Activated naive CD4-positive, alpha-beta T cell treated with anti-CD3 and anti-CD28 coated beads, Interleukin-2, amount 50 U/mL, for 72 hours (primary cell): ENCODE measurements at regions not wholly inside any gene's neighbourhood (a gene's known extent, or its start where the extent isn't known, plus 50 kb on each side); places are given as distances from the start of the nearest gene placed in this dataset.
A peak's percentile ranks its signal among the peaks of the same experiment; 100 is the strongest.

Source experiments
- ATAC-seq, 2 donors: fragments of 150-1000 bp; cut with Tn5 transposase; 2 replicates each; pipeline ENCODE4 v1.10.0; 2021; ENCODE audit warnings: mild to moderate bottlenecking in 2 of 2, moderate library complexity in 2 of 2
- DNase-seq, 2 donors: peaks; one replicate each; pipeline ENCODE4 v3.0.0; 2021 to 2022; ENCODE audit warnings: low spot score in 2 of 2
- H3K27ac Mint-ChIP-seq, 2 donors: one replicate each; pipeline ENCODE4 v1.8.0; 2022; ENCODE audit warnings: mild to moderate bottlenecking in 2 of 2, mixed read lengths in 2 of 2
- H3K36me3 Mint-ChIP-seq, 2 donors: one replicate each; pipeline ENCODE4 v1.8.0; 2022; ENCODE audit warnings: mixed read lengths in 2 of 2
- H3K9me3 Mint-ChIP-seq, 2 donors: one replicate each; pipeline ENCODE4 v1.8.0; 2022; ENCODE audit warnings: mixed read lengths in 2 of 2

DNA sequence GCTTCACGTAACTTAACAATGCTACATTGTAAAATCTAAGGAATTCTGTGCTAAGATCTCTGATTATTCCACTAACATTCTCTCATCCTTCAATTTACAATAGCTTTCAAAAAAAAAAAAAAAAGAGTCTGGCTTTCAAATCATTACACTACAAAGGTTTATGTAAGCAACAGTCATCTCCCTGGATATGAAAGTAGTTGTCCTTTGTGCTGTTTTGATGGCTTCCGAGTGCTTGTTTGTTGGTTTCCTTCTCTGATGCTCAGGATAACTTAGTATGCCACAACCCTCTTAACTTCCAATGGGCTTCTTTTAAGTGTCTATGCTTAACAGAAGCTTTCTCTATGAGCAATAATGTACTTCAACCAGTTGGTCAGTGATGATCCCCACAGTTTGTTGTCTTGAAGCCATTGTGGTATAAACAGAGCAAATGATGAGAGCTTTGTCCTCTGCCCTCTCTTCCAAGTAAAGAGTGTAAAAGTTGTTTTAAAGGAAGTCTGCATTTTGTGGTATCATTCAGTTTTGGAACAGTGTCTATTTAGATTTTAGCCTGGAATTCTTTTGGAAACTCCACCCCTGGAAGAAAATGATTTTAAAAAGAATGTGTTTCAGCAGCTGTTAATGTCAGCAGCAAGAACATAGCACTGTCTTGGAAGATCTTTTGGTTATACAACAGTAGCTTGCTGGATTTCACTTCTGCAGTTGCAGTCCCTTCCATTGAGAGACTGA is 396.1 kb upstream of the RGS6 start:
- ATAC-seq = no peak
- no peak for DNase-seq
- Mint-ChIP-seq H3K36me3 (peaks cover 4 to 5% of the 10 kb centered on the region in 2 donors), H3K27ac (no peak overlapping the region), H3K9me3 (no peaks in the 10 kb centered on the region)

DNA sequence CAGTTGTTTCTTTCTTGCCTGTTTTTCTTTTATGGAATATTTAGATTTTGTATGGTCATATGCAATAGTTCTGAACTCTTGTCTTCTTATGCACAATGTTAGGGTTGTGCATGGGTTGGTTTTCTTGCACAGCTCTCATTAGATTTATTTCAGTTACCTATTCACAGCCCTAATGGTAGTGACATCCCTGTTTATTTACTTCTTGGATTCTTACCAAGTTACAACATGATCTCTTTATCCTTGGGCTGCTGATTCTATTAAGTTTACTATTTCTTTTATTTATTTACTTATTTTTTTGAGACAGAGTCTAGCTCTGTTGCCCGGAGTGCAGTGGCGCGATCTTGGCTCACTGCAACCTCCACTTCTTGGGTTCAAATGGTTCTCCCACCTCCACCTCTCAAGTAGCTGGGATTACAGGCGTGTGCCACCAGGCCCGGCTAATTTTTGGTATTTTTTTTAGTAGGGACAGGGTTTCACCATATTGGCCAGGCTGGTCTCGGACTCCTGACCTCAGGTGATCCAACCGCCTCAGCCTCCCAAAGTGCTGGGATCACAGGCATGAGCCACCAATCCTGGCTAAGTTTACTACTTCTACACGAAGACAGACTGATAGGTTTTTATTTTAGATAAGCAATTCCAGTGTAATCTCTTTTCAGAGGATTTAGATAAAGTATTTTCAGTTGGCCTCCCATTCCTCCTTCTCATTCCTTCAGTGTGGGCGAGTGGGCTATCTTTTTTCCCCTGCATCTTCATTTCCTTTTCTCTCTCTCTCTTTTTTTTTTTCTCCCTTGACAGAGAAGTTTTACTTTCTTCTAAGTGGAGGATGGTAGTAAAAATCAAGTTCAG is 395.1 kb upstream of the RGS6 start:
- DNase-seq = no peak
- Mint-ChIP-seq H3K9me3 (no peaks in the 10 kb centered on the region), H3K27ac (no peak overlapping the region), H3K36me3 (no peaks in the 10 kb centered on the region)
- no peak for ATAC-seq

DNA sequence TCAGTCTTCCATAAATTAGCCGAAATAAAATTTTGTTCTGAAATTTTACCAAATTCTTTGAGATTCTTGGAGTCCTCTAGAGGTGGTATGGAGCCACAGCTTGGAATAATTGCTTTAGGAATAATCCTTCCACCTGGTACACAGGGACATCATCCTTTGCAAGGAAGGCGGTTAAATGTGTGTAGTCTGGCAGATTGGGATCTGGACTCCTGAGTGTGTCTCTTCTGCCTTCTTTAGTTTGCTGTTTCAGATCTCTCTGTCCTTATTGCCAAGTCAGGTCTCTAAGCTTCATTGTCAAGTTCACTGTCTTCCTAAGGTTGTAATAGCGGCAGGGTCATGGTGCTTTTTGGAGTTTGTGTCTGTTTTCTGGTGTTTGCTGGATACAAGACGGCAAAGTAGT is 393.9 kb upstream of the RGS6 start:
- ATAC-seq (no peak), DNase-seq (no peak)
- Mint-ChIP-seq H3K9me3 (no peaks in the 10 kb centered on the region), H3K36me3 (no peaks in the 10 kb centered on the region), H3K27ac (peak overlapping the region; percentile 7 to 35)

- ATAC-seq (no peak), DNase-seq (no peak)
- H3K27ac Mint-ChIP-seq = peak overlapping the region in 1 of 2 donors; percentile 35
Measured at GRCh38 chr14:71538938-71539649, 393.1 kb upstream of the RGS6 start.

GRCh38 chr14:71539650-71540285 is 392.5 kb upstream of the RGS6 start:
- no peak for ATAC-seq
- DNase-seq = no peak
- H3K27ac Mint-ChIP-seq = no peak overlapping the region
- no peaks in the 10 kb centered on the region for H3K9me3 Mint-ChIP-seq
- no peaks in the 10 kb centered on the region for H3K36me3 Mint-ChIP-seq

More at GRCh38 chr14:71538938-71539649, 393.1 kb upstream of the RGS6 start:
- Mint-ChIP-seq H3K36me3 (no peaks in the 10 kb centered on the region), H3K9me3 (no peaks in the 10 kb centered on the region)

DNA sequence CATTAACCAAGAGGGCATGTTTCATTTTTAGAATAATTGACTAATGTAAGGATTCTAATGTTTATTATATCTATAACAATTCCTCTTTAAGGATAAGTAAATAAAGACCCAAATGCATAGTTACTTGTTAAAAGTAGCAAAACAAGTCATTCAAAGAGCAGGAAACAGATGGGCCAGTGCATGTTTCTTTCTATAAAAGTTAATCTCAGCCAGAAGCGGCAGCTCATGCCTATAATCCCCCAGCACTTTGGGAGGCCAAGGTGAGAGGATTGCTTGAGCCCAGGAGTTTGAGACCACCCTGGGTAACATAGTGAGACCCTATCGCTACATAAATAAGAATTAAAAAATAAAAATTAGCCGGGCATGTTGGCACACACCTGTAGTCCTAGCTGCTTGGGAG is 391.0 kb upstream of the RGS6 start:
- DNase-seq (no peak), ATAC-seq (no peak)
- Mint-ChIP-seq H3K36me3 (no peaks in the 10 kb centered on the region), H3K9me3 (no peaks in the 10 kb centered on the region), H3K27ac (no peak overlapping the region)

GRCh38 chr14:71541973-71542690 is 390.1 kb upstream of the RGS6 start:
- no peaks in the 10 kb centered on the region for H3K9me3 Mint-ChIP-seq
- ATAC-seq = no peak
- peak overlapping the region in 1 of 2 donors; percentile 57 for H3K27ac Mint-ChIP-seq
- DNase-seq = no peak
- H3K36me3 Mint-ChIP-seq = no peaks in the 10 kb centered on the region

DNA sequence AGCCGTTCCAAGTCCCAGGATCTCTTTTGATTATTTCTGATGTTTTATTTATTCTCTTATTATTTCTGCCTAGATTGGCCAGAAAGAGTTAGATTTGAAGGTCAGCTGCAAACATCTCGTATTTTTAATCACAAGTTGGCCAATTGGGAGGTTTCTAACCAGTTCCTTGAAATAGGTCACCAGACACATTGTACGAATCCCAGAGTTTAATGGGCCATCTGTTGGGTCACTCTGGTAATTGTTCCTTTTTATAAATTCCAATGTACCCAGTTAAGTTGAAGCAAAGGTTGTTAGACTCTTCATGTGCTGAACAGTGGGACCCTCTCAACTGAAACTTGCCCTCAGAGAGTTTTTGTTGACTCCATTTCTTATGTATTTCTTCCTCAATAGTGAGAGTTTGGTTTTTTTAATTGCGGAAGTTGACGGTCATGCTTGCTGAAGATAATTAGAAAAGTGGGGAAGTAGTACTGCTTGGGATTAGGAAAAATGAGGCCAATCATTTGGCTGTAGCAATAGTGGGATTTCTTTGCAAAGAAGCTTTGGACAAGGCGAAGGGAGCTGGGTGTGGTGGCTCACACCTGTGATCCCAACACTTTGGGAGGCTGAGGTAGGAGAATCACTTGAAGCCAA is 382.7 kb upstream of the RGS6 start:
- DNase-seq = no peak
- no peak for ATAC-seq
- Mint-ChIP-seq H3K9me3 (peaks cover 0 to 4% of the 10 kb centered on the region in 2 donors), H3K27ac (no peak overlapping the region), H3K36me3 (peaks cover 0 to 20% of the 10 kb centered on the region in 2 donors)

GRCh38 chr14:71550367-71550766 is 381.9 kb upstream of the RGS6 start:
- Mint-ChIP-seq H3K36me3 (peaks cover 0 to 20% of the 10 kb centered on the region in 2 donors), H3K27ac (no peak overlapping the region), H3K9me3 (peaks cover 0 to 4% of the 10 kb centered on the region in 2 donors)
- no peak for ATAC-seq
- DNase-seq = no peak

DNA sequence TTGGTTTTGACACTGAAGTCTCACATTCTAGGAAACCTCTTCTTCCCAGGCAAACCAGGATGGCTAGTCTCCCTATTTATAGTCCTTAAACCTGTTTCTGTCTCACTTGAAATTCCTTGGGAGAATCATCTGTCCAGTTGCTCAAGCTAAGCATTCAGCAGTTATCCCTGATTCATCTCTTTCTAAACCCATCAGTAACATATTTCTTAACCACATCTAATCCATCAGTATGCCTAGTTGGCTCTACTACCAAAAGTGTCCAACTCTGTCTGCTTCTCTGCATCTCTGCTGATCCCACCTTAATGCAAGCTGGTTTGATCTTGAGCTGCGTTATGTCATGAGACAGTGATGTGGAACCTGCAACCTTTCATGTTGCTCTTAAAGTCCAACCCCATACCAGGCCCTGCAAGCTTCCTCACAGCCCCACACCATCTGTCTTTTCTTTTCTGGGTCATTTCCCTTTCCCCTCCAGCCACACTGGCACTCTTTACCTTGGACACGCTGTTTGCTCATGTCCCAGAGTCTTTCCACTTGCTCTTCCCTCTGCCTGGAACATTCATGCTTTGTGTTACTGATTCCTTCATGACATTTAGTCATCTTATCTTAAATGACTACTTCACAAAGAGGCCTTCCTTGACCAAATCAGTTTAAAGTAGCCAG is 380.8 kb upstream of the RGS6 start:
- ATAC-seq (no peak), DNase-seq (no peak)
- Mint-ChIP-seq H3K27ac (peak overlapping the region in 1 of 2 donors; percentile 81), H3K9me3 (peaks cover 0 to 4% of the 10 kb centered on the region in 2 donors), H3K36me3 (peaks cover 0 to 23% of the 10 kb centered on the region in 2 donors)

GRCh38 chr14:71552809-71553208 is 379.4 kb upstream of the RGS6 start:
- no peak for DNase-seq
- Mint-ChIP-seq H3K27ac (no peak overlapping the region), H3K36me3 (peaks cover 0 to 27% of the 10 kb centered on the region in 2 donors), H3K9me3 (peaks cover 0 to 4% of the 10 kb centered on the region in 2 donors)
- no peak for ATAC-seq

GRCh38 chr14:71553779-71554178 is 378.4 kb upstream of the RGS6 start:
- no peak for DNase-seq
- Mint-ChIP-seq H3K27ac (no peak overlapping the region), H3K9me3 (peaks cover 0 to 4% of the 10 kb centered on the region in 2 donors), H3K36me3 (peaks cover 0 to 27% of the 10 kb centered on the region in 2 donors)
- no peak for ATAC-seq

- peaks cover 0 to 4% of the 10 kb centered on the region in 2 donors for H3K9me3 Mint-ChIP-seq
- ATAC-seq (no peak), DNase-seq (no peak)
- peak overlapping the region; percentile 91 to 99 for H3K27ac Mint-ChIP-seq
- peaks cover 0 to 27% of the 10 kb centered on the region in 2 donors for H3K36me3 Mint-ChIP-seq
Measured at GRCh38 chr14:71554323-71554722, 377.9 kb upstream of the RGS6 start.

GRCh38 chr14:71554959-71555612 is 377.1 kb upstream of the RGS6 start:
- Mint-ChIP-seq H3K27ac (peak overlapping the region; percentile 91 to 99), H3K9me3 (peaks cover 0 to 4% of the 10 kb centered on the region in 2 donors), H3K36me3 (peaks cover 0 to 20% of the 10 kb centered on the region in 2 donors)
- DNase-seq (peak in 1 of 2 donors; percentile 30), ATAC-seq (peak; percentile 62 to 73)
